BE2C (cell line): ENCODE measurements at regions not wholly inside any gene's neighbourhood (a gene's known extent, or its start where the extent isn't known, plus 50 kb on each side); places are given as distances from the start of the nearest gene placed in this dataset.

Experiments used
- DNase-seq: peaks from one replicate; pipeline ENCODE4 v3.0.0-alpha.2; 2020
- H3K27me3 ChIP-seq: fragments of 250-450 bp; sonication (Bioruptor Pico); 2 replicates; pipeline ENCODE4 v1.5.1; 2020; ENCODE audit warnings: mild to moderate bottlenecking
- H3K36me3 ChIP-seq: fragments of 250-450 bp; sonication (Bioruptor Pico); 2 replicates; pipeline ENCODE4 v1.5.1; 2020; ENCODE audit warnings: mild to moderate bottlenecking
- H3K4me1 ChIP-seq: fragments of 250-450 bp; sonication (Bioruptor Pico); 2 replicates; pipeline ENCODE4 v1.5.1; 2020
- H3K4me3 ChIP-seq: 2 replicates; pipeline ENCODE4 v1.5.1; 2011; ENCODE audit warnings: low read depth, low read length
- H3K9me3 ChIP-seq: fragments of 250-450 bp; sonication (Bioruptor Pico); 2 replicates; pipeline ENCODE4 v1.5.1; 2020
- TF ChIP-seq, protein P1 (sequence below): IDR thresholded peaks from 2 replicates; pipeline ENCODE4 v1.5.1; 2012; ENCODE audit warnings: mild to moderate bottlenecking, low read depth, low read length

DNA sequence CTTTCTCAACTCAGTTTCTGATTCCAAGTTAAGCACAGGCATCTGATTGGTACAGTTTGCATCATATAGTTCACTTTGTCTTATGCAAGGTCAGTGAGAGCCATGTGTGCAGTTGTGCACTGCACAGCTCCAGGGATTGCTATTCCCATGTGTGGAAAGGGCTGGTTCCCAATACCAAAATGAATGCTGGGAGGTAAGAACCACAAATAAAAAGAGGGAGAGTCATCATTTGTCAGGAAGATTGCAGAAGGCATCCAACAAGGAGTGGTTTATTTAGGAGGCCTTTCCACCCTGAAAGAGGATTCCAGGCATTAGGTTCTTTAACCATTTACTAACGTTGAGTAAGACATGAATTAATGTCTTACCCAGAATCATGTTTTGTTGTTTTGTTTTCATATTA lies 141.2 kb upstream of the ST6GAL2 start:
- Histone ChIP-seq H3K27me3 (no peaks in the 10 kb centered on the region), H3K4me1 (no peaks in the 10 kb centered on the region), H3K9me3 (no peaks in the 10 kb centered on the region), H3K4me3 (no peak overlapping the region), H3K36me3 (no peaks in the 10 kb centered on the region)
- no peak for DNase-seq
- TF ChIP-seq, protein P1, sequence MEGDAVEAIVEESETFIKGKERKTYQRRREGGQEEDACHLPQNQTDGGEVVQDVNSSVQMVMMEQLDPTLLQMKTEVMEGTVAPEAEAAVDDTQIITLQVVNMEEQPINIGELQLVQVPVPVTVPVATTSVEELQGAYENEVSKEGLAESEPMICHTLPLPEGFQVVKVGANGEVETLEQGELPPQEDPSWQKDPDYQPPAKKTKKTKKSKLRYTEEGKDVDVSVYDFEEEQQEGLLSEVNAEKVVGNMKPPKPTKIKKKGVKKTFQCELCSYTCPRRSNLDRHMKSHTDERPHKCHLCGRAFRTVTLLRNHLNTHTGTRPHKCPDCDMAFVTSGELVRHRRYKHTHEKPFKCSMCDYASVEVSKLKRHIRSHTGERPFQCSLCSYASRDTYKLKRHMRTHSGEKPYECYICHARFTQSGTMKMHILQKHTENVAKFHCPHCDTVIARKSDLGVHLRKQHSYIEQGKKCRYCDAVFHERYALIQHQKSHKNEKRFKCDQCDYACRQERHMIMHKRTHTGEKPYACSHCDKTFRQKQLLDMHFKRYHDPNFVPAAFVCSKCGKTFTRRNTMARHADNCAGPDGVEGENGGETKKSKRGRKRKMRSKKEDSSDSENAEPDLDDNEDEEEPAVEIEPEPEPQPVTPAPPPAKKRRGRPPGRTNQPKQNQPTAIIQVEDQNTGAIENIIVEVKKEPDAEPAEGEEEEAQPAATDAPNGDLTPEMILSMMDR, result no peak

DNA sequence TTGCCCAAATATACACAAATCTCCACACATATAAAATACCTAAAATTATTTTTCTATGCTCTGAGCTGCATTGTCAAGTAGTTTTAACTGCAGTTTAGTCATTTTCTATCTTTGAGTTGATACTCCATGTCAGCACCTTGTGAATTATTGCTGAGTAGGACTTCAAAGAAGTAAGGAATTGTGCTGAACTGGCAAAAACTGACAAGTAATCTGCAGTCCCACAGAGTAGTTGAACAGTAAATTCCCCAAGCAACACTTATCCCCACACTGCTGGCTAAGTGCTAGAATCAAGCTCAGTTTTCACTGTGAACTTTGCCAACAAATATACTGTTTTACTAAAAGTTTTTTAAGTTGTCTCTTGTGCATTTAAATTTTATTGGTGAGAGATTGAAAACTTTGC lies 141.8 kb upstream of the ST6GAL2 start:
- Histone ChIP-seq H3K4me3 (no peak overlapping the region), H3K27me3 (no peaks in the 10 kb centered on the region), H3K4me1 (no peaks in the 10 kb centered on the region), H3K36me3 (no peaks in the 10 kb centered on the region), H3K9me3 (no peaks in the 10 kb centered on the region)
- no peak for DNase-seq
- TF ChIP-seq, protein P1, result no peak

DNA sequence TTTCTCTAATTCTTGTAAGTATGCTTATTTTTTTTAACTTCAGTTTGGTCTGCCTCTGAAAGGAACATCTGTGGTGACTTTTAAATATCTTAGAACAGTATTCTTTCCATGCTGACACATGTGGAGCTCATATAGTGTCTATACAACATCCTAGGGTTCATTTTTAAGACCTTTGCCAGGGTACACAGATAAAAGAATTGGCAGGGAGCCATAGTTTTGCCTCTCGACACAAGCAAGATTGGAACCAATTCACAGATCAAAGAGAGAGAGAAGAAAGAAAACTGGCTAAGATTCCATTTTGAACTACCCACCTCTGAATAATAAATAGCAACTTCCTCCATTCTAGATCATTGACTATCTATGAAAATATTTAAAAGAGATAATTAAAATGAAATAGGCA lies 142.7 kb upstream of the ST6GAL2 start:
- Histone ChIP-seq H3K27me3 (no peaks in the 10 kb centered on the region), H3K4me1 (no peaks in the 10 kb centered on the region), H3K36me3 (no peaks in the 10 kb centered on the region), H3K9me3 (no peaks in the 10 kb centered on the region), H3K4me3 (no peak overlapping the region)
- no peak for DNase-seq
- TF ChIP-seq, protein P1, result no peak

DNA sequence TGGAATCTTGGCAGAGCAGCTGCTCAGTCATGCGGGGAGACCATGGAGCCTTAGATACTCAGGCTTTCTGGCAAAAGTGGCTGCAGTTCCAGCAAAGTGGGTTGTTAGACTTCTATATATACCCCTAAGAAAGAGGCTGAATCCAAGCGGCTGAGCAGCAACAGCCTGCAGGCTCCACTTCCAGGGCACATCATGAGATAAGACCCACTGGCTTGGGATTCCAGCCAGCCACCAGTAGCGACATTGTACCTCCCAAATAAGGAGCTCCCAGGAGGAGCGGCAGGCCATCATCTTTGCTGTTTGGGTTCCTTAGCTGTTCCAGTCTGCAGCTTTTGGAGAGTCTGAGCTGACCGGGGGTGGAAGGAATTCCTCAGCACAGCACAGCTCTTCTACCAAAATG lies 150.3 kb upstream of the ST6GAL2 start:
- DNase-seq, result no peak
- Histone ChIP-seq H3K4me1 (no peaks in the 10 kb centered on the region), H3K4me3 (no peak overlapping the region), H3K9me3 (no peaks in the 10 kb centered on the region), H3K36me3 (no peaks in the 10 kb centered on the region), H3K27me3 (no peaks in the 10 kb centered on the region)
- TF ChIP-seq, protein P1, result no peak

DNA sequence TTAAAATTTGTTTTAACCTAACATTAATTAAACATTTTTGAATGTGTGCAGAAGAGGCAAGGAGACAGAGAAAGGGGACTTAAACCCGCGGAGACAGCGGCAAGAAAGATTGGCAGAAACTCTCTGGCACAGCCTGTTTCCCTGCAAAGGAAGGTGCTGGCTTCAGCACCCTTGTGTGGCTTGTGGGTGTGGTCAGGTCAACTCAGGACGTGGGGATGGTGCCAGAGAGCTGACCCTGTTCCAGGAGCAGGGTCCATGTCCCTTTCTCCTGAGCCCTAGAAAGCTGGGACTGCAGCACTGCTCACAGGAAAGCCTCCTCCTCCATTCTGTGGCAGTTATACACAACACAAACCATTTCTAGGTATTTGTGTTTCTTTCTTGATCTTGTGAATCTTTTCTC lies 176.2 kb upstream of the ST6GAL2 start:
- no peak for DNase-seq
- no peaks in the 10 kb centered on the region for H3K9me3 ChIP-seq
- no peak overlapping the region for H3K4me3 ChIP-seq
- no peaks in the 10 kb centered on the region for H3K36me3 ChIP-seq
- H3K4me1 ChIP-seq, result no peaks in the 10 kb centered on the region
- TF ChIP-seq, protein P1, result no peak
- H3K27me3 ChIP-seq, result no peaks in the 10 kb centered on the region

DNA sequence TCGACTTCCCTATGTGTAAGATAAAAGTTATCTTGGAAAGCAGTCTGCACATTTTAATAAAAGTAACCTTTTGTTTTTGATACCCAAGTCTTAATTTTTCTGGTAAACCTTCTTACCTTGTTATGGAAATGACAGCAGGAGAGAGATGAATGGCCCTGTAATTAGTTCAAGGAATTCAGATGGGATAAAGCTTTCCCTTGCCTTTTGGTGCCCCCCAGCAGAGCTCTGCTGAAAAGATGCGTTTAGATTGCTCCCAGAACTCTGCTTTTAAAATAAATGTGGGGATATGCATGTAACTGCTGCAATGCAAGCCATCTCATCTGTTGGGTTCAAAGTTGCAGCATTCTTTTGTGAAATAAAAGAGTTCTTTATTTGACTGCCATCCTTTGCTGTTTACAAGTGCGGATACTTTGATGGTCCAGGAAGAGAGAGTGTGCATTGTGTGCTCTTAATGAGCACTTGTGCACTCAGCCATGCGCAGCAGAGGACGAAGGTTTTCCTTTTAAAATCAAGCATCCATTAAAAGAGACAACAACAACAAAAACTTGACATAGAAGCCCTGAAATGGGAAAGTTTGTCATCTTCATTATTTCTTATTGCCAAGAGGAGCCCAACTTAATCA lies 176.7 kb upstream of the ST6GAL2 start:
- Histone ChIP-seq H3K27me3 (no peaks in the 10 kb centered on the region), H3K4me3 (no peak overlapping the region), H3K36me3 (no peaks in the 10 kb centered on the region), H3K4me1 (no peaks in the 10 kb centered on the region), H3K9me3 (no peaks in the 10 kb centered on the region)
- TF ChIP-seq, protein P1, result no peak
- no peak for DNase-seq
